Central memory CD8-positive, alpha-beta T cell (primary cell): ENCODE measurements at regions not wholly inside any gene's neighbourhood (a gene's known extent, or its start where the extent isn't known, plus 50 kb on each side); places are given as distances from the start of the nearest gene placed in this dataset.
"Not testable (repeated sequence)": the region's sequence is repeated elsewhere in the genome, so short reads cannot be mapped to it uniquely, and the experiment has no call there.

ENCODE experiments used
- ATAC-seq: fragments of 150-1000 bp; cut with Tn5 transposase; replicated peaks from 2 replicates; pipeline ENCODE4 v1.10.0; 2022; ENCODE audit warnings: mild to moderate bottlenecking, moderate FRiP score, moderate number of reproducible peaks; ENCODE audit not compliant: poor library complexity, severe bottlenecking; ENCODE audit errors: extremely low read depth
- DNase-seq, 2 donors: peaks; one replicate each; pipeline ENCODE4 v3.0.0; 2021; ENCODE audit warnings: low spot score in 2 of 2
- H3K27ac Mint-ChIP-seq: one replicate; pipeline ENCODE4 v1.8.0; 2022; ENCODE audit warnings: low read depth, mild to moderate bottlenecking, moderate library complexity, mixed read lengths
- H3K27me3 Mint-ChIP-seq: one replicate; pipeline ENCODE4 v1.8.0; 2022; ENCODE audit warnings: mixed read lengths
- H3K36me3 Mint-ChIP-seq: one replicate; pipeline ENCODE4 v1.8.0; 2022; ENCODE audit warnings: mild to moderate bottlenecking, moderate library complexity, mixed read lengths; ENCODE audit not compliant: insufficient read depth
- H3K4me1 Mint-ChIP-seq: one replicate; pipeline ENCODE4 v1.8.0; 2022; ENCODE audit warnings: mixed read lengths
- H3K4me3 Mint-ChIP-seq: one replicate; pipeline ENCODE4 v1.8.0; 2022; ENCODE audit warnings: mild to moderate bottlenecking, moderate library complexity, mixed read lengths
- H3K9me3 Mint-ChIP-seq: one replicate; pipeline ENCODE4 v1.8.0; 2022; ENCODE audit warnings: mixed read lengths

- ATAC-seq (no peak), DNase-seq (no peak)
- Mint-ChIP-seq H3K27ac (no peak overlapping the region), H3K27me3 (peaks cover 16% of the 10 kb centered on the region), H3K9me3 (no peaks in the 10 kb centered on the region), H3K4me1 (peaks cover 19% of the 10 kb centered on the region), H3K36me3 (peaks cover 3% of the 10 kb centered on the region), H3K4me3 (no peak overlapping the region)
Observed at GRCh38 chr18:5057386-5058348, 139.4 kb downstream of the AKAIN1 start.

GRCh38 chr18:5052491-5052890 is 144.6 kb downstream of the AKAIN1 start:
- Mint-ChIP-seq H3K9me3 (peaks cover 5% of the 10 kb centered on the region), H3K4me1 (peaks cover 3% of the 10 kb centered on the region), H3K4me3 (no peak overlapping the region), H3K27ac (no peak overlapping the region), H3K27me3 (peaks cover 10% of the 10 kb centered on the region), H3K36me3 (no peaks in the 10 kb centered on the region)
- no peak for ATAC-seq
- no peak for DNase-seq

- DNase-seq (no peak), ATAC-seq (no peak)
- H3K27me3 Mint-ChIP-seq: no peaks in the 10 kb centered on the region
- peaks cover 5% of the 10 kb centered on the region for H3K9me3 Mint-ChIP-seq
- no peak overlapping the region for H3K27ac Mint-ChIP-seq
- H3K4me1 Mint-ChIP-seq: no peaks in the 10 kb centered on the region
- H3K36me3 Mint-ChIP-seq: no peaks in the 10 kb centered on the region
- no peak overlapping the region for H3K4me3 Mint-ChIP-seq
Observed at GRCh38 chr18:5051207-5051606, 145.8 kb downstream of the AKAIN1 start.

- no peak overlapping the region for H3K4me3 Mint-ChIP-seq
- H3K9me3 Mint-ChIP-seq: peaks cover 5% of the 10 kb centered on the region
- no peak overlapping the region for H3K27ac Mint-ChIP-seq
- no peaks in the 10 kb centered on the region for H3K27me3 Mint-ChIP-seq
- no peaks in the 10 kb centered on the region for H3K4me1 Mint-ChIP-seq
- DNase-seq (no peak), ATAC-seq (no peak)
- no peaks in the 10 kb centered on the region for H3K36me3 Mint-ChIP-seq
Observed at GRCh38 chr18:5049124-5049523, 147.9 kb downstream of the AKAIN1 start.

DNA sequence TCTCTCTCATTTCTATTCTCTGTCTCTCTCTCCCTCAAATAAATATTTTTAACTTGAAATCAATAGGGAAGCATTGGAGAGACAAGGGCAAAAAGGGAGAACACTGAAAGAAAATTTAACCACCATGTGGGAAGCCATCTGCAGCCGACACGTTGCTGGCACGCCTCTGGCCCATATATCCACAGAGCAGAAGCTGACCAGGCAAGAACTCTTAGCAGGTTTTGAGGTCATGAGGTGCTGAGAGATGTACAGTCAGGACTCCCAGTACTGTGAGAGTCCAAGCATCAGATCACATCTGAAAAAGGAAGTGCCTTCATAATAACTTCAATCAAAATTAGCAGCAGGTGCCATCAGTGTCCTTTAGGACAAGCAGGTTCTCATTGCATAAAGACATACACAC is 156.6 kb downstream of the AKAIN1 start:
- H3K4me3 Mint-ChIP-seq: no peak overlapping the region
- H3K36me3 Mint-ChIP-seq: peaks cover 4% of the 10 kb centered on the region
- no peak for ATAC-seq
- DNase-seq: no peak
- no peaks in the 10 kb centered on the region for H3K4me1 Mint-ChIP-seq
- peaks cover 12% of the 10 kb centered on the region for H3K27me3 Mint-ChIP-seq
- H3K9me3 Mint-ChIP-seq: no peaks in the 10 kb centered on the region
- no peak overlapping the region for H3K27ac Mint-ChIP-seq

- Mint-ChIP-seq H3K4me3 (no peak overlapping the region), H3K27me3 (peaks cover 12% of the 10 kb centered on the region), H3K9me3 (no peaks in the 10 kb centered on the region), H3K27ac (no peak overlapping the region), H3K36me3 (peaks cover 4% of the 10 kb centered on the region), H3K4me1 (no peaks in the 10 kb centered on the region)
- DNase-seq: no peak
- no peak for ATAC-seq
Observed at GRCh38 chr18:5036523-5036922, 160.5 kb downstream of the AKAIN1 start.

DNA sequence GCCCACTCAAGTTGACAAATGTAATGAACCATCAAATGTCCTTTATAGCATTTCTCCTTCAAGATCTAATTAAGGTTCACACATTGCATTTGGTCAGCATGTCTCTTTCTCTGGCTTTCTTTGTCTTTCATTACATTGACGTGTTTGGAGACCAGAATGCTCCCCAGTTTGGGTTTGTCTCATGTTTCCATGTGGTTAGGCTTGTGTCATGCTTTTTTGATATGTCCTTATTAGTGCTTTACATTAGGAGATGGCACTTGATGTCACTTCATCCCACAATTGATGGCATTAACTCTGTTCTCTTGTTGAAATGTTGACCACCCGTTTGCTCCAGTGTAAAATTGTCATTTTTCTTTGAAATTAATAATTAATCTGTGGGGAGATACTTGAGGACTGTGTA is 165.8 kb downstream of the AKAIN1 start:
- Mint-ChIP-seq H3K4me3 (no peak overlapping the region), H3K27ac (no peak overlapping the region), H3K9me3 (peaks cover 11% of the 10 kb centered on the region), H3K4me1 (no peaks in the 10 kb centered on the region), H3K27me3 (peaks cover 5% of the 10 kb centered on the region), H3K36me3 (no peaks in the 10 kb centered on the region)
- no peak for ATAC-seq
- DNase-seq: no peak

DNA sequence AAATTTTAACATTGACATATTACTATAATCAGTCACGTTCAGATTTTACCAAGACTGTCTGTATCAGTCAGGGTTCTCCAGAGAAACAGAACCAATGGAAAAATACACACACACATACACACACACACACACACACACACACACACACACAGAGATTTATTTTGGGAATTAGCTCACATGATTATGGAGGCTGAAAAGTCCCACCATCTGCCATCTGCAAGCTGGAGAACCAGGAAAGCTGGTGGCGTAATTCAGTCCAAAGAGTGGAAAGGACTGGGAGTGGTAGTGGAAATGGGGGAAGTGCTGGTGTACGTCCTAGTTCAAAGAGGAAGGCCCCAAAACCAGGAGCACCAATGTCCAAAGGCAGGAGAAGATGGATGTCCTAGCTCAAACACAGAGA is 166.4 kb downstream of the AKAIN1 start:
- Mint-ChIP-seq H3K27me3 (no peaks in the 10 kb centered on the region), H3K36me3 (no peaks in the 10 kb centered on the region), H3K4me3 (no peak overlapping the region), H3K27ac (no peak overlapping the region), H3K9me3 (peaks cover 11% of the 10 kb centered on the region), H3K4me1 (no peaks in the 10 kb centered on the region)
- DNase-seq (no peak), ATAC-seq (no peak)

DNA sequence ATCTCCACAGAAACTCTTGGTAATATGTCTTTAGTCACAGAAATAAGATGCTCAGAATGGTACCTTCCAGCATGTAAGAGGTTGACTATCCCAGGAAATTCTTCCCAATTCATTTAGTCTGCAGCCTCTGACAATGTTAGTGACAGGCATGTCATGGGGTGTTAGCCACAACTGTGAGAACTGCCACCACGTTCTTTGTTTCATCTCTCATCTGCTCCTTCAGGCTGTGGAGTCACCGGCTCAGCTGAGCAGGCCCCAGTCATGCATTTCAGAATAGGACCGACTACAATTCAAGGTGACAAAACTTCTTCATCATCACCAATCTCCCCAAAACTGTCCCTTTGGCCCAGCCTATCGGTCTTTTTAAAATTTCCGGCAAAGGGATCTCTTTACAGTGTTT is 167.5 kb downstream of the AKAIN1 start:
- DNase-seq (no peak), ATAC-seq (no peak)
- peaks cover 11% of the 10 kb centered on the region for H3K9me3 Mint-ChIP-seq
- H3K27me3 Mint-ChIP-seq: no peaks in the 10 kb centered on the region
- H3K4me3 Mint-ChIP-seq: no peak overlapping the region
- no peak overlapping the region for H3K27ac Mint-ChIP-seq
- no peaks in the 10 kb centered on the region for H3K4me1 Mint-ChIP-seq
- peaks cover 1% of the 10 kb centered on the region for H3K36me3 Mint-ChIP-seq

- Mint-ChIP-seq H3K4me1 (no peaks in the 10 kb centered on the region), H3K4me3 (no peak overlapping the region), H3K27ac (no peak overlapping the region), H3K9me3 (peaks cover 5% of the 10 kb centered on the region), H3K36me3 (peaks cover 2% of the 10 kb centered on the region), H3K27me3 (no peaks in the 10 kb centered on the region)
- no peak for DNase-seq
- ATAC-seq: no peak
Observed at GRCh38 chr18:5024741-5025140, 172.3 kb downstream of the AKAIN1 start.

DNA sequence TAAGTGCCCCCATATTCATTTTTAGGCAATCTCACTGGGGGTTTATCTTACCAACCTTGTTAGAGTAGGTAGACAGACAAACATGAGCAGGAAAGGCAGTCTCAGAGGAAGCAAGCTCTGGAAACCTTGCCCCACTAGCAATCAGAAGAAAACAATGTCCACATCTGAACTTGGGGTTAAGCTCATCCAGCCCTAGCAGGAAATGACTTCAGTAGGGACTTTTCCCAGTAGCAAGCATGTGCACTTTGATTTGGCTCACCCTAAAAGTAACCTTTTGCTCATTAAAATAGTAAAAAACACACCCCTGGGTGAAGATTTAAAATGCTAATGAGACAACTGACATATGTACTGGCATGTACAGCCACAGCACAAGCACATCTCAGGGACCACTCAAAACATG is 175.5 kb downstream of the AKAIN1 start:
- DNase-seq (no peak), ATAC-seq (no peak)
- no peaks in the 10 kb centered on the region for H3K9me3 Mint-ChIP-seq
- no peaks in the 10 kb centered on the region for H3K4me1 Mint-ChIP-seq
- H3K27me3 Mint-ChIP-seq: no peaks in the 10 kb centered on the region
- no peak overlapping the region for H3K4me3 Mint-ChIP-seq
- H3K36me3 Mint-ChIP-seq: peaks cover 2% of the 10 kb centered on the region
- no peak overlapping the region for H3K27ac Mint-ChIP-seq

DNA sequence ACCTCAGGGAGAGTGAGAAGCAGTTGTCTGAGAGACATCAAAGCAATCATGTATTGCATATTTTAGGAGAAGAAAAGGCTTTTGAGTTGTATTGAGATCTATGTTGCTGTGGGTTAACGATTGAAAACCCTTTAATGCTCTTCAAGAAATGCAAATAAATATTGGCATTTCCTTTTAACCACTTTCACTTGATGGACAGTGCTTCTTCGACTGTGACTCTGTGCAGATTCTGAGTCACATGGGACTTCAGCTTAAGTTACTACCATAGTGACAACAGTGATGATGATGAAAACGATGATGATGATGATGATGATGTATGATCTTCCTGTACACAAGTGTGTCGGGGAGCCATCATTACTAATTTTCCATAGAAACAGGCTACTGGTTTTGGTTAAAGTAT is 181.8 kb downstream of the AKAIN1 start:
- Mint-ChIP-seq H3K36me3 (no peaks in the 10 kb centered on the region), H3K4me1 (no peaks in the 10 kb centered on the region), H3K4me3 (no peak overlapping the region), H3K9me3 (peaks cover 5% of the 10 kb centered on the region), H3K27ac (no peak overlapping the region), H3K27me3 (no peaks in the 10 kb centered on the region)
- DNase-seq: no peak
- ATAC-seq: no peak

DNA sequence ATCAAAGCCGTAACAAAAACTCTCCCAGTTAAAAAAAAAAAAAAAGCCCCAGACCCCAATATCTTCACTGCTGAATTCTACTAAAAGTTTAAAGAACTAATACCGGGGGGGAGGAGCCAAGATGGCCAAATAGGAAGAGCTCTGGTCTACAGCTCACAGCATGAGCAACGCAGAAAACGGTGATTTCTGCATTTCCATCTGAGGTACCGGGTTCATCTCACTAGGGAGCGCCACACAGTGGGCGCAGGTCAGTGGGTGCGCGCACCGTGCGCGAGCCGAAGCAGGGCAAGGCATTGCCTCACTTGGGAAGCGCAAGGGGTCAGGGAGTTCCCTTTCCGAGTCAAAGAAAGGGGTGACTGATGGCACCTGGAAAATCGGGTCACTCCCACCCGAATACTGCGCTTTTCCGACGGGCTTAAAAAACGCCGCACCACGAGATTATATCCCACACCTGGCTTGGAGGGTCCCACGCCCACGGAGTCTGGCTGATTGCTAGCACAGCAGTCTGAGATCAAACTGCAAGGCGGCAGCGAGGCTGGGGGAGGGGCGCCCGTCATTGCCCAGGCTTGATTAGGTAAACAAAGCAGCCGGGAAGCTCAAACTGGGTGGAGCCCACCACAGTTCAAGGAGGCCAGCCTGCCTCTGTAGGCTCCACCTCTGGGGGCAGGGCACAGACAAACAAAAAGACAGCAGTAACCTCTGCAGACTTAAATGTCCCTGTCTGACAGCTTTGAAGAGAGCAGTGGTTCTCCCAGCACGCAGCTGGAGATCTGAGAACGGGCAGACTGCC is 192.8 kb downstream of the AKAIN1 start:
- H3K27me3 Mint-ChIP-seq: peaks cover 15% of the 10 kb centered on the region
- not testable (repeated sequence) for ATAC-seq, H3K36me3 Mint-ChIP-seq, DNase-seq, H3K9me3 Mint-ChIP-seq, H3K27ac Mint-ChIP-seq, H3K4me3 Mint-ChIP-seq, H3K4me1 Mint-ChIP-seq
